Loucy (cell line): ENCODE measurements at regions not wholly inside any gene's neighbourhood (a gene's known extent, or its start where the extent isn't known, plus 50 kb on each side); places are given as distances from the start of the nearest gene placed in this dataset.

Source experiments
- CTCF ChIP-seq: fragments of 200-600 bp; sonication (generic); conservative IDR thresholded peaks from 2 replicates; pipeline ENCODE4 v1.5.1; 2014; ENCODE audit warnings: mild to moderate bottlenecking, antibody characterized with exemption, low read length
- EZH2phosphoT487 ChIP-seq: fragments of 200-600 bp; IDR thresholded peaks from 2 replicates; pipeline ENCODE4 v1.6.1; 2018; ENCODE audit warnings: antibody characterized with exemption, mild to moderate bottlenecking, moderate library complexity, borderline replicate concordance

GRCh38 chr10:10044922-10045764, 972.5 kb upstream of the CELF2 start:
- TF ChIP-seq CTCF (no peak), EZH2phosphoT487 (no peak)
